ENCODE measurements at regions not wholly inside any gene's neighbourhood (a gene's known extent, or its start where the extent isn't known, plus 50 kb on each side); places are given as distances from the start of the nearest gene placed in this dataset.

DNA sequence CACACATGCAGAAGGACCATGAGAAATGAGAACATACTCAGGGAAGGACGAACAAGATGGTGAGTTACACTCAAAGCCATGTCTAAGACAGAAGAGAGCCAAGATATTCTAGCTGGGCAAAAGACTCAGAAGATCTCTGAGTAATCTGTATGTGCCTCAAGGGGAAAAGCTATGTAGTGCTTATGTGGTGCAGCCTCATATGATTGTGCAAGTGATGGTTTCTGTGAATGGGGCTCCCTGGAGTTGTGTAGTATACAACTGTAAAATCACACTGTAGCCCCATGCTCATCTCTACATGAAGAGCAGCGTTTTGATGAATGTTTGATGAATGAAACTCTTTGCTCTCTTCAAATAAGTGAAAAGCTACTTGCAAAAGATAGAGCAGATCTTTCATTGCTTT, 57.5 kb downstream of the OSR1 start:
- Histone ChIP-seq H3K36me3 (no peaks in the 10 kb centered on the region), H3K27ac (no peak overlapping the region), H3K4me1 (peaks cover 0 to 9% (median 1%) of the 10 kb centered on the region in 4 donors), H3K9me3 (no peaks in the 10 kb centered on the region), H3K4me3 (no peak overlapping the region), H3K27me3 (no peaks in the 10 kb centered on the region)
- DNase-seq: no peak
- intact Hi-C loops (cut with DNase I; ENCODE audit: low total_unique reads) (no loop called here), in situ Hi-C loops (cut with MboI; ENCODE audit: low pct_ligation_motif_present in 1 of 4, low pct_unique_long_range_greater_than_20kb in 1 of 4, low sequenced_read_pairs in 3 of 4) (no loop called here)
- 84 to 90% methylated on average over 1 to 2 of the region's 2 CpGs for WGBS, 2 donors (ENCODE audit: low coverage in 1 of 2)
- TF ChIP-seq EP300 (IDR thresholded peaks at IDR 0.05; ENCODE audit: low read depth) (no peak), POLR2AphosphoS5 (IDR thresholded peaks at IDR 0.05) (no peak), CTCF (IDR thresholded peaks at IDR 0.05) (no peak), POLR2A (IDR thresholded peaks at IDR 0.05) (no peak)

GRCh38 chr2:19299522-19299921, 58.9 kb downstream of the OSR1 start:
- intact Hi-C loops (cut with DNase I; ENCODE audit: low total_unique reads): no loop called here
- TF ChIP-seq EP300 (IDR thresholded peaks at IDR 0.05; ENCODE audit: low read depth): no peak
- TF ChIP-seq CTCF (IDR thresholded peaks at IDR 0.05): no peak
- no peak for TF ChIP-seq POLR2A (IDR thresholded peaks at IDR 0.05)
- no peak for TF ChIP-seq POLR2AphosphoS5 (IDR thresholded peaks at IDR 0.05)
- Histone ChIP-seq H3K4me1 (peaks cover 0 to 7% (median 0%) of the 10 kb centered on the region in 4 donors), H3K4me3 (no peak overlapping the region), H3K36me3 (no peaks in the 10 kb centered on the region), H3K27me3 (no peaks in the 10 kb centered on the region), H3K27ac (no peak overlapping the region), H3K9me3 (no peaks in the 10 kb centered on the region)
- DNase-seq: no peak
- in situ Hi-C loops (cut with MboI; ENCODE audit: low pct_ligation_motif_present in 1 of 4, low pct_unique_long_range_greater_than_20kb in 1 of 4, low sequenced_read_pairs in 3 of 4): no loop called here

DNA sequence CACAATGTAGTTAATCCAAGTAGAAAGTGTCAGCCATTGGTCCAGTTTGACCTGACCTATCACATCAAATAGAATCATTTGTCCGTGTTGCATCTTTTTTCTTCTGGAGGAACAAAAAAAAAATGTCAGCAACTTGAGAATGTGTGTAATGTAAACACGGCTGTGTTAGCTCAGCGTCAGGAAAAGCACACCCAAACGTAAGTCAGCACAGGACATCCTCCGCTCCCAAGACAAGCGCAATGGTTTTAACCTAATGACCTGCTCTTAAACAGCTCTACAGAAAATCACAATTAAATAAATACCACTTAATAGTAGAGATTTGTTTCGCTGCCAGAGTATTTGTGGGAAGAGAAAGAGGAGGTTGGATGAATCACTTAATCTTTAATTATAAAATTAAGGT, 59.4 kb downstream of the OSR1 start:
- TF ChIP-seq CTCF (IDR thresholded peaks at IDR 0.05) (no peak), EP300 (IDR thresholded peaks at IDR 0.05; ENCODE audit: low read depth) (no peak), POLR2A (IDR thresholded peaks at IDR 0.05) (no peak), POLR2AphosphoS5 (IDR thresholded peaks at IDR 0.05) (no peak)
- Histone ChIP-seq H3K36me3 (no peaks in the 10 kb centered on the region), H3K4me1 (peaks cover 0 to 7% (median 0%) of the 10 kb centered on the region in 4 donors), H3K27ac (no peak overlapping the region), H3K9me3 (no peaks in the 10 kb centered on the region), H3K4me3 (no peak overlapping the region), H3K27me3 (no peaks in the 10 kb centered on the region)
- no peak for DNase-seq
- WGBS, 2 donors (ENCODE audit: low coverage in 1 of 2): 31 to 65% methylated on average over 7 of the region's 7 CpGs
- intact Hi-C loops (cut with DNase I; ENCODE audit: low total_unique reads) (no loop called here), in situ Hi-C loops (cut with MboI; ENCODE audit: low pct_ligation_motif_present in 1 of 4, low pct_unique_long_range_greater_than_20kb in 1 of 4, low sequenced_read_pairs in 3 of 4) (no loop called here)

DNA sequence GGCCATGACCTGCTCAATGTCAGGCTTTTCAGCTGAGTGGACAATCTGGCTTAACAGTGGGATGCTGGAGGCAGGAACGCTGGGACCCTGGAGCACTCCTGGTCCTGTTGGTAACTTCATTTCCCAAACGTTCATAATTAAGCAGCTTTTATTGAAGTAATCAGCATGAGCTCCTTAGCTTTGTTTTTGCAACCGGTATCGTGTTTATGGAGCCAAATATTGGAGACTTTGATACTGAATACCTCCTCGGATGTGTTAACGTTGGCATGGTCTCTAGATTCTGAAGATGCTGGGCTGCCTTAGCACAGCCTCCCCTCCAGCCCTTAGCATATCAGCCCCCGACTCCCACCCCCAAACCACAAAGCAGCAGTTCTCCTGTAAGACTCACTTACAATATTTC, 60.7 kb downstream of the OSR1 start:
- H3K9me3 ChIP-seq: no peaks in the 10 kb centered on the region
- TF ChIP-seq CTCF (IDR thresholded peaks at IDR 0.05) (no peak), EP300 (IDR thresholded peaks at IDR 0.05; ENCODE audit: low read depth) (no peak), POLR2A (IDR thresholded peaks at IDR 0.05) (no peak), POLR2AphosphoS5 (IDR thresholded peaks at IDR 0.05) (no peak)
- in situ Hi-C loops (cut with MboI; ENCODE audit: low pct_ligation_motif_present in 1 of 4, low pct_unique_long_range_greater_than_20kb in 1 of 4, low sequenced_read_pairs in 3 of 4): no loop called here
- WGBS, 2 donors (ENCODE audit: low coverage in 1 of 2): 92 to 93% methylated on average over 5 to 7 of the region's 7 CpGs
- no peak for DNase-seq
- intact Hi-C loops (cut with DNase I; ENCODE audit: low total_unique reads): no loop called here
- no peaks in the 10 kb centered on the region for H3K36me3 ChIP-seq
- no peak overlapping the region for H3K4me3 ChIP-seq
- H3K27ac ChIP-seq: no peak overlapping the region
- no peaks in the 10 kb centered on the region for H3K27me3 ChIP-seq
- peaks cover 0 to 7% (median 0%) of the 10 kb centered on the region in 4 donors for H3K4me1 ChIP-seq
